HUES48 (cell line): ENCODE measurements at regions not wholly inside any gene's neighbourhood (a gene's known extent, or its start where the extent isn't known, plus 50 kb on each side); places are given as distances from the start of the nearest gene placed in this dataset.

Source experiments
- H3K27ac ChIP-seq: one replicate; pipeline ENCODE4 v1.7.0; 2013; ENCODE audit warnings: low read depth, low read length, inconsistent platforms
- H3K27me3 ChIP-seq: 2 replicates; pipeline ENCODE4 v1.6.1; 2013; ENCODE audit warnings: mild to moderate bottlenecking, low read length; ENCODE audit not compliant: control insufficient read depth, insufficient read depth
- H3K36me3 ChIP-seq: 2 replicates; pipeline ENCODE4 v1.6.1; 2013; ENCODE audit warnings: low read length; ENCODE audit not compliant: control insufficient read depth, insufficient read depth
- H3K4me1 ChIP-seq: 2 replicates; pipeline ENCODE4 v1.6.1; 2013; ENCODE audit warnings: mild to moderate bottlenecking, low read length; ENCODE audit not compliant: control insufficient read depth, insufficient read depth
- H3K4me3 ChIP-seq: 2 replicates; pipeline ENCODE4 v1.5.1; 2013; ENCODE audit warnings: mild to moderate bottlenecking, low read depth, low read length
- H3K9ac ChIP-seq: 2 replicates; pipeline ENCODE4 v1.6.1; 2013; ENCODE audit warnings: mild to moderate bottlenecking, low read depth, low read length, moderate library complexity
- H3K9me3 ChIP-seq: 2 replicates; pipeline ENCODE4 v1.6.1; 2013; ENCODE audit warnings: low read length; ENCODE audit not compliant: control insufficient read depth, insufficient read depth

DNA sequence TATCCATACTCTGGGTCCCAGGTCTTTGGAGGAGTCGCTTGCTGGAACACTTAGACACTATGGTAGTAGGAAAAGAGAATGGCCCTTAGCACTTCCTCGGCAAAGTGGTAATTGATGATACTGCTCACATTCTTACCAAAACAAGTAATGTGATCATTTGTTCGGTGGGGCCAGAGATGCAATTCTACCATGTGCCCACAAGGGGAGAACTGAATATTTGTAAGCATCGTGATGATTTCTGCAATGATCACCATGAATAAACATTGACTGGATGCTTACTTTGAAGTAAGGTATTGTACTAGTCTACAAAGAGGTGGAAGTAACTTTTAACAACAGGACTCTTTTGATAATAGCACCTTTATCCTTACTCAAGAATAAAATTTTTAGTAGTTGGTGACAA, 109.7 kb downstream of the CD8B2 start:
- H3K27me3 ChIP-seq, result no peaks in the 10 kb centered on the region

GRCh38 chr2:106599540-106599939, 112.4 kb downstream of the CD8B2 start:
- H3K27me3 ChIP-seq, result no peaks in the 10 kb centered on the region
- H3K36me3 ChIP-seq, result no peaks in the 10 kb centered on the region
- no peak overlapping the region for H3K9ac ChIP-seq
- no peak overlapping the region for H3K4me3 ChIP-seq
- no peak overlapping the region for H3K27ac ChIP-seq
- no peaks in the 10 kb centered on the region for H3K4me1 ChIP-seq
- H3K9me3 ChIP-seq, result peaks cover 23% of the 10 kb centered on the region

More for the DNA sequence above, 109.7 kb downstream of the CD8B2 start:
- H3K4me3 ChIP-seq, result no peak overlapping the region
- no peaks in the 10 kb centered on the region for H3K36me3 ChIP-seq
- peaks cover 16% of the 10 kb centered on the region for H3K9me3 ChIP-seq
- H3K9ac ChIP-seq, result no peak overlapping the region
- no peaks in the 10 kb centered on the region for H3K4me1 ChIP-seq
- H3K27ac ChIP-seq, result no peak overlapping the region

- no peak overlapping the region for H3K9ac ChIP-seq
- H3K4me3 ChIP-seq, result no peak overlapping the region; the same call in 1 of the 2 replicates
- no peaks in the 10 kb centered on the region for H3K36me3 ChIP-seq
- H3K9me3 ChIP-seq, result peaks cover 23% of the 10 kb centered on the region
- H3K4me1 ChIP-seq, result no peaks in the 10 kb centered on the region
- H3K27me3 ChIP-seq, result no peaks in the 10 kb centered on the region
- H3K27ac ChIP-seq, result no peak overlapping the region
Measured at GRCh38 chr2:106602042-106602441, 114.9 kb downstream of the CD8B2 start.

GRCh38 chr2:106606652-106607051, 119.5 kb downstream of the CD8B2 start:
- Histone ChIP-seq H3K27me3 (no peaks in the 10 kb centered on the region), H3K4me3 (no peak overlapping the region), H3K9ac (no peak overlapping the region), H3K27ac (no peak overlapping the region), H3K4me1 (no peaks in the 10 kb centered on the region), H3K36me3 (no peaks in the 10 kb centered on the region), H3K9me3 (peaks cover 9% of the 10 kb centered on the region)

- Histone ChIP-seq H3K36me3 (no peaks in the 10 kb centered on the region), H3K27me3 (no peaks in the 10 kb centered on the region), H3K9me3 (peaks cover 2% of the 10 kb centered on the region; the same call in 1 of the 2 replicates), H3K4me1 (no peaks in the 10 kb centered on the region), H3K27ac (no peak overlapping the region), H3K9ac (no peak overlapping the region), H3K4me3 (no peak overlapping the region)
Measured at GRCh38 chr2:106607371-106607770, 120.2 kb downstream of the CD8B2 start.

- Histone ChIP-seq H3K9me3 (no peaks in the 10 kb centered on the region), H3K4me3 (no peak overlapping the region), H3K27ac (no peak overlapping the region), H3K27me3 (no peaks in the 10 kb centered on the region), H3K4me1 (no peaks in the 10 kb centered on the region), H3K9ac (no peak overlapping the region), H3K36me3 (no peaks in the 10 kb centered on the region)
Measured at GRCh38 chr2:106609780-106610179, 122.6 kb downstream of the CD8B2 start.

DNA sequence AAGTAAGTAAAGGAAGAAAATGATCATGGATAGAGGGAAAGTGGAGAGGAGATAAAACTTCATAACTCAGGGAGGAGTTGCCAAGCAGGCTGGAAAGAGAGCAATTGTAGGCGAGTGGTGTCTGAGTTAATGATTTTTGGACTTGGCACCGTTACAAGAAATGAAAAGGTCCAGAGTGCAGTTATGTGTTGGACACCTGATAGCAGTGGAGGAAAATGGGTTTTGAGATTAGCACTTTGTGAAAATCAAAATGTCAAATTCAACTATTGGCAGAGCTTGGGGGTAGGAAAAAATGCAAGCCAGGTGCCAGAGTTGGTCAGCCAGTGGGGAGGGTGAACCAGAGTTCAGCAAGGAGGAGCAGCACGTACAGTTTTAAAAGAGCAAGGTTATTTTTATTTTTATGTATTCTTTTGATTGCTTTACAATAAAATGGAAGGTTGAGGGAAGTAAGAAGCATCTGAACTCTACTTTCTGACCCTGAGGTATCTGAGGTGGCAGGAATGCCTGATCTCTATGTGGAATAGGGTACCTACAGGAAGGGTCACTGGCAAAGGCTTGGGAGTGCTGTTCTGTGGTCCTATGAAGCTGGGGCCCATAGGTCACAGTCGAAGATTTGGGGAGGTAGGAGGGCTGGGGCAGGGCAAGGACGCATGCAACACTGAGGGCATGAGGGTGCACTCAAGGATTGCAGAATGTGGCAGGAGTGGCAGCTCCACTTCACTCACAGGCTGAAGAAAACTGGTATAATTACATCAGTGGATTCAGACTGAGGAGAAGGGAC, 127.5 kb downstream of the CD8B2 start:
- Histone ChIP-seq H3K4me3 (no peak overlapping the region), H3K4me1 (peaks cover 15% of the 10 kb centered on the region), H3K27ac (no peak overlapping the region), H3K9ac (no peak overlapping the region), H3K9me3 (no peaks in the 10 kb centered on the region), H3K36me3 (no peaks in the 10 kb centered on the region), H3K27me3 (no peaks in the 10 kb centered on the region)

DNA sequence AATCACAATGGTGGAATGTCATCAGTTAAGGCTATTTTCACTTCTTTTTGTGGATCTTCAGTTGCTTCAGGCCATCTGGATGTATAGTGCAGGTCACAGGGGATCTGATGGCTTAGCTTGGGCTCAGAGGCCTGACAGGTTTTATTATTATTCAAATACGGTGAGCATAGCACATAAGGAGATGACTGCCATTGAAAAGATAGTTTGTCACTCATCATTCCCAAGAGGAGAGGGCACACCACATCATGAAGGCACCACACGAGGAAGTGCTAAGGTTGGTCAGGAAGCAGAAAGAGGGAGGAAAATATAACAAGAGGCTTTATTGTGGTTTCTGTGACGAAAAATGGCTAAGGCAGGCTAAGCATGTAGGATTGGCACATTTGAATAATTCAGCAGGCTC, 131.4 kb downstream of the CD8B2 start:
- Histone ChIP-seq H3K27ac (no peak overlapping the region), H3K27me3 (no peaks in the 10 kb centered on the region), H3K9ac (no peak overlapping the region), H3K4me1 (peaks cover 15% of the 10 kb centered on the region), H3K9me3 (no peaks in the 10 kb centered on the region), H3K36me3 (no peaks in the 10 kb centered on the region), H3K4me3 (no peak overlapping the region; the same call in 1 of the 2 replicates)

DNA sequence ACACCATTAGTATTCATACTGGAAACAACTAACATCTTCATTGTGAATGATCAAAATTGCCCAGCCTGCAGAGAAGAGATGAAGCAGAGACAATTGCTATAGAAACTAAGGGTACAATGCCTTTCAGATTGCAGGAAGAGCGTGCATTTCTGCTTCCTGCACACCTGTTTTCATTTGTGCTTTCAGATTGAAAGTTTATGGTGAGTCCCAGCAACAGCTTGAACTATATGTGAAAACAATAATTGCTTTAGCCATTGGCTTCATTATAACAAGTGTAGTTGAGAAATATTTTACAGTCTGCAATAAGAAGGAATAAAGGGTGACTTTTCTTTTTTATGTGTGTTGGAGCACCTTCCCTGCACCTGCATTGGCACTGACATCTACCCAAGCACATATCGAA, 136.3 kb downstream of the CD8B2 start:
- H3K36me3 ChIP-seq, result no peaks in the 10 kb centered on the region
- H3K9me3 ChIP-seq, result peaks cover 11% of the 10 kb centered on the region
- no peak overlapping the region for H3K27ac ChIP-seq
- no peak overlapping the region for H3K4me3 ChIP-seq
- no peaks in the 10 kb centered on the region; the same call in 1 of the 2 replicates for H3K27me3 ChIP-seq
- H3K9ac ChIP-seq, result no peak overlapping the region
- peaks cover 12% of the 10 kb centered on the region for H3K4me1 ChIP-seq

GRCh38 chr2:106624787-106625380, 137.7 kb downstream of the CD8B2 start:
- Histone ChIP-seq H3K27me3 (no peaks in the 10 kb centered on the region; the same call in 1 of the 2 replicates), H3K27ac (no peak overlapping the region), H3K4me1 (no peaks in the 10 kb centered on the region; the same call in 1 of the 2 replicates), H3K36me3 (no peaks in the 10 kb centered on the region), H3K9ac (no peak overlapping the region), H3K4me3 (no peak overlapping the region), H3K9me3 (peaks cover 15% of the 10 kb centered on the region)

- Histone ChIP-seq H3K9me3 (peaks cover 15% of the 10 kb centered on the region), H3K27ac (no peak overlapping the region), H3K27me3 (no peaks in the 10 kb centered on the region; the same call in 1 of the 2 replicates), H3K9ac (no peak overlapping the region), H3K4me3 (no peak overlapping the region), H3K36me3 (no peaks in the 10 kb centered on the region), H3K4me1 (no peaks in the 10 kb centered on the region)
Measured at GRCh38 chr2:106628377-106628776, 141.2 kb downstream of the CD8B2 start.
